ACHN (cell line): ENCODE measurements at regions not wholly inside any gene's neighbourhood (a gene's known extent, or its start where the extent isn't known, plus 50 kb on each side); places are given as distances from the start of the nearest gene placed in this dataset.

Experiments
- DNase-seq: peaks from one replicate; pipeline ENCODE4 v3.0.0-alpha.2; 2015
- in situ Hi-C: cut with HindIII; loops from 2 replicates; pipeline ENCODE4 v1.10.0; 2017; ENCODE audit warnings: low sequenced_read_pairs, low pct_ligation_motif_present, low pct_unique_long_range_greater_than_20kb

- no peak for DNase-seq
- in situ Hi-C loops, result no loop called here
Observed at GRCh38 chr14:66378712-66379505, 107.3 kb upstream of the CCDC196 start.

- no peak for DNase-seq
- in situ Hi-C loops, result no loop called here
Observed at GRCh38 chr14:66380143-66380542, 106.0 kb upstream of the CCDC196 start.

GRCh38 chr14:66381755-66382154 is 104.4 kb upstream of the CCDC196 start:
- DNase-seq, result no peak
- in situ Hi-C loops, result no loop called here

- in situ Hi-C loops, result no loop called here
- no peak for DNase-seq
Observed at GRCh38 chr14:66383257-66383656, 102.9 kb upstream of the CCDC196 start.

GRCh38 chr14:66383771-66384170 is 102.4 kb upstream of the CCDC196 start:
- DNase-seq, result no peak
- in situ Hi-C loops, result no loop called here

- in situ Hi-C loops, result no loop called here
- no peak for DNase-seq
Observed at GRCh38 chr14:66388516-66388915, 97.7 kb upstream of the CCDC196 start.

GRCh38 chr14:66389481-66389880 is 96.7 kb upstream of the CCDC196 start:
- in situ Hi-C loops, result no loop called here
- no peak for DNase-seq

- in situ Hi-C loops, result no loop called here
- DNase-seq, result no peak
Observed at GRCh38 chr14:66395300-66395699, 90.9 kb upstream of the CCDC196 start.

GRCh38 chr14:66396164-66396563 is 90.0 kb upstream of the CCDC196 start:
- no peak for DNase-seq
- in situ Hi-C loops, result no loop called here

GRCh38 chr14:66398437-66398836 is 87.7 kb upstream of the CCDC196 start:
- in situ Hi-C loops, result no loop called here
- no peak for DNase-seq

- in situ Hi-C loops, result no loop called here
- peak; percentile 10 for DNase-seq
Observed at GRCh38 chr14:66401449-66402095, 84.6 kb upstream of the CCDC196 start.

- in situ Hi-C loops, result no loop called here
Observed at GRCh38 chr14:66403183-66403582, 83.0 kb upstream of the CCDC196 start.

GRCh38 chr14:66404051-66404545 is 82.1 kb upstream of the CCDC196 start:
- in situ Hi-C loops, result no loop called here
- no peak for DNase-seq

More at GRCh38 chr14:66403183-66403582, 83.0 kb upstream of the CCDC196 start:
- DNase-seq, result peak; percentile 41

- in situ Hi-C loops, result no loop called here
- DNase-seq, result peak; percentile 3
Observed at GRCh38 chr14:66405158-66405557, 81.0 kb upstream of the CCDC196 start.

GRCh38 chr14:66413901-66414300 is 72.3 kb upstream of the CCDC196 start:
- no peak for DNase-seq
- in situ Hi-C loops, result no loop called here

GRCh38 chr14:66414511-66414910 is 71.7 kb upstream of the CCDC196 start:
- DNase-seq, result no peak
- in situ Hi-C loops, result no loop called here

GRCh38 chr14:66420251-66421006 is 65.7 kb upstream of the CCDC196 start:
- in situ Hi-C loops, result no loop called here
- DNase-seq, result no peak

- in situ Hi-C loops, result no loop called here
- DNase-seq, result no peak
Observed at GRCh38 chr14:66421990-66422946, 63.9 kb upstream of the CCDC196 start.
